ENCODE measurements at regions not wholly inside any gene's neighbourhood (a gene's known extent, or its start where the extent isn't known, plus 50 kb on each side); places are given as distances from the start of the nearest gene placed in this dataset.

- WGBS, 2 donors: 89 to 90% methylated on average over 9 of the region's 9 CpGs
- Histone ChIP-seq H3K27ac (no peak overlapping the region), H3K36me3 (no peaks in the 10 kb centered on the region), H3K4me3 (no peak overlapping the region), H3K4me1 (no peaks in the 10 kb centered on the region), H3K9me3 (peaks cover 0 to 11% (median 1%) of the 10 kb centered on the region in 4 donors), H3K27me3 (no peaks in the 10 kb centered on the region)
- TF ChIP-seq CTCF (IDR thresholded peaks at IDR 0.05): no peak
- TF ChIP-seq POLR2A (IDR thresholded peaks at IDR 0.05): no peak
- no peak for TF ChIP-seq EP300 (IDR thresholded peaks at IDR 0.05)
- TF ChIP-seq POLR2AphosphoS5 (IDR thresholded peaks at IDR 0.05): no peak
- no peak for DNase-seq
- intact Hi-C loops (cut with DNase I): no loop called here
These were observed 97.8 kb downstream of the TMEM18 start for GRCh38 chr2:579351-579886.

GRCh38 chr2:576292-576691 is 100.9 kb downstream of the TMEM18 start:
- H3K4me3 ChIP-seq: no peak overlapping the region
- H3K27me3 ChIP-seq: no peaks in the 10 kb centered on the region
- no peaks in the 10 kb centered on the region for H3K4me1 ChIP-seq
- no peak for DNase-seq
- intact Hi-C loops (cut with DNase I): no loop called here
- no peak overlapping the region for H3K27ac ChIP-seq
- TF ChIP-seq EP300 (IDR thresholded peaks at IDR 0.05) (no peak), CTCF (IDR thresholded peaks at IDR 0.05) (no peak), POLR2A (IDR thresholded peaks at IDR 0.05) (no peak), POLR2AphosphoS5 (IDR thresholded peaks at IDR 0.05) (no peak)
- no peaks in the 10 kb centered on the region for H3K36me3 ChIP-seq
- H3K9me3 ChIP-seq: peaks cover 0 to 11% (median 1%) of the 10 kb centered on the region in 4 donors

- Histone ChIP-seq H3K36me3 (no peaks in the 10 kb centered on the region), H3K27ac (no peak overlapping the region), H3K4me3 (no peak overlapping the region), H3K27me3 (no peaks in the 10 kb centered on the region), H3K4me1 (no peaks in the 10 kb centered on the region), H3K9me3 (peaks cover 0 to 11% (median 1%) of the 10 kb centered on the region in 4 donors)
- intact Hi-C loops (cut with DNase I): no loop called here
- 51 to 72% methylated on average over 1 of the region's 1 CpG for WGBS, 2 donors
- no peak for DNase-seq
- TF ChIP-seq EP300 (IDR thresholded peaks at IDR 0.05) (no peak), CTCF (IDR thresholded peaks at IDR 0.05) (no peak), POLR2AphosphoS5 (IDR thresholded peaks at IDR 0.05) (no peak), POLR2A (IDR thresholded peaks at IDR 0.05) (no peak)
These were observed 101.4 kb downstream of the TMEM18 start for GRCh38 chr2:575727-576236.

GRCh38 chr2:575030-575726 is 102.0 kb downstream of the TMEM18 start:
- Histone ChIP-seq H3K36me3 (no peaks in the 10 kb centered on the region), H3K4me3 (no peak overlapping the region), H3K27me3 (no peaks in the 10 kb centered on the region), H3K4me1 (no peaks in the 10 kb centered on the region), H3K9me3 (peaks cover 0 to 11% (median 1%) of the 10 kb centered on the region in 4 donors), H3K27ac (no peak overlapping the region)
- 81 to 83% methylated on average over 14 of the region's 14 CpGs for WGBS, 2 donors
- intact Hi-C loops (cut with DNase I): no loop called here
- TF ChIP-seq EP300 (IDR thresholded peaks at IDR 0.05): no peak
- no peak for TF ChIP-seq CTCF (IDR thresholded peaks at IDR 0.05)
- no peak for TF ChIP-seq POLR2A (IDR thresholded peaks at IDR 0.05)
- TF ChIP-seq POLR2AphosphoS5 (IDR thresholded peaks at IDR 0.05): no peak
- no peak for DNase-seq

Data from sigmoid colon (tissue), 6 donors.